GM12878 (cell line): ENCODE measurements at regions not wholly inside any gene's neighbourhood (a gene's known extent, or its start where the extent isn't known, plus 50 kb on each side); places are given as distances from the start of the nearest gene placed in this dataset.

Experiments
- ATAC-seq: fragments of 200-7000 bp; cut with Tn5 transposase; 3 replicates; pipeline ENCODE4 v1.9.1; 2020; ENCODE audit warnings: mild to moderate bottlenecking, moderate library complexity
- BruUV-seq: library from RNA; stranded (reverse); fragments of 400-500 nt; replicated peaks from 2 replicates; lab custom pipeline; 2021; lab: Mats Ljungman, UMichigan
- CTCF ChIA-PET: fragments of 300-600 bp; sonication (Branson Sonifier 250); formaldehyde crosslinking; extraction: SDS; loops from one replicate; lab custom pipeline; 2021; ENCODE audit warnings: inconsistent platforms; lab: Yijun Ruan, JAX
- POLR2A ChIA-PET: fragments of 350-600 bp; formaldehyde crosslinking; extraction: SDS; loops from one replicate; lab custom pipeline; 2021; ENCODE audit warnings: inconsistent platforms; lab: Charles Lee
- RAD21 ChIA-PET: fragments of 300-600 bp; sonication (Branson Sonifier 250); formaldehyde crosslinking; loops from one replicate; lab custom pipeline; 2023; ENCODE audit warnings: antibody characterized with exemption; ENCODE audit not compliant: unreplicated experiment; lab: Charles Lee
- SMC1A ChIA-PET: fragments of 300-600 bp; sonication (Branson Sonifier 250); formaldehyde crosslinking; loops from one replicate; lab custom pipeline; 2023; ENCODE audit not compliant: unreplicated experiment, uncharacterized antibody; lab: Charles Lee
- DNase-seq: peaks from one replicate; pipeline ENCODE4 v3.0.0-alpha.2; 2011; ENCODE audit warnings: low read depth, low spot score
- FAIRE-seq: peaks from 3 replicates; lab custom pipeline; 2011; peaks lifted over from hg19 to GRCh38; lab: Jason Lieb, UNC
- H2AFZ ChIP-seq: 2 replicates; pipeline ENCODE4 v1.6.0; 2011; ENCODE audit warnings: low read depth, low read length, control low read depth; ENCODE audit not compliant: control insufficient read depth
- H3K27ac ChIP-seq: 2 replicates; pipeline ENCODE4 v1.5.1; 2011; ENCODE audit warnings: control low read depth; ENCODE audit not compliant: control insufficient read depth, insufficient read depth
- H3K27me3 ChIP-seq, 2 experiments: replicated peaks in 1 of 2; 2 replicates each; pipeline versions ENCODE4 v1.6.0 to v1.6.1; 2011; ENCODE audit warnings: low read length in 1 of 2; ENCODE audit not compliant: control insufficient read depth in 2 of 2, insufficient read depth in 2 of 2
- H3K36me3 ChIP-seq, 2 experiments: 2 replicates each; pipeline ENCODE4 v1.5.1; 2011; ENCODE audit warnings: low read length in 1 of 2; ENCODE audit not compliant: control insufficient read depth in 2 of 2, insufficient read depth in 2 of 2
- H3K4me1 ChIP-seq: 2 replicates; pipeline ENCODE4 v1.6.1; 2011; ENCODE audit warnings: mild to moderate bottlenecking, low read length, moderate library complexity, mixed read lengths; ENCODE audit not compliant: control insufficient read depth, insufficient read depth
- H3K4me2 ChIP-seq: 2 replicates; pipeline ENCODE4 v1.6.0; 2011; ENCODE audit warnings: control low read depth; ENCODE audit not compliant: control insufficient read depth, insufficient read depth
- H3K4me3 ChIP-seq: fragments of 200-600 bp; sonication (generic); 2 replicates; pipeline ENCODE4 v1.5.1; 2016
- H3K79me2 ChIP-seq: 2 replicates; pipeline ENCODE4 v1.6.0; 2011; ENCODE audit warnings: low read length; ENCODE audit not compliant: control insufficient read depth, insufficient read depth
- H3K9ac ChIP-seq: 2 replicates; pipeline ENCODE4 v1.8.0; 2011; ENCODE audit warnings: low read length, control low read depth, mixed read lengths; ENCODE audit not compliant: control insufficient read depth, insufficient read depth
- H3K9me3 ChIP-seq: replicated peaks from 3 replicates; pipeline ENCODE4 v1.5.1; 2011; ENCODE audit warnings: mild to moderate bottlenecking, low read length; ENCODE audit not compliant: control insufficient read depth, insufficient read depth
- H4K20me1 ChIP-seq: 2 replicates; pipeline ENCODE4 v1.6.0; 2011; ENCODE audit not compliant: control insufficient read depth, insufficient read depth
- BCL3 ChIP-seq: IDR thresholded peaks from 2 replicates; pipeline ENCODE4 v1.6.1; 2011; ENCODE audit warnings: borderline replicate concordance, low read depth, mild to moderate bottlenecking, moderate library complexity, low read length; ENCODE audit not compliant: insufficient read depth, poor library complexity, severe bottlenecking
- HSF1 ChIP-seq: fragments of 150-350 bp; IDR thresholded peaks from 2 replicates; pipeline ENCODE4 v1.6.1; 2014; ENCODE audit warnings: mild to moderate bottlenecking, low read depth, low read length
- IRF4 ChIP-seq: IDR thresholded peaks from 2 replicates; pipeline ENCODE4 v1.6.1; 2011; ENCODE audit warnings: low read depth, low read length
- POU2F2 ChIP-seq: IDR thresholded peaks from 3 replicates; pipeline ENCODE4 v1.6.1; 2011; ENCODE audit warnings: low read depth, mild to moderate bottlenecking, low read length, borderline replicate concordance
- RCOR1 ChIP-seq: conservative IDR thresholded peaks from 2 replicates; pipeline ENCODE4 v1.6.1; 2012; ENCODE audit warnings: low read depth, low read length, improper control_type of control experiment
- ZNF687 ChIP-seq: fragments of 450-650 bp; IDR thresholded peaks from 2 replicates; pipeline ENCODE4 v1.6.1; 2017; ENCODE audit warnings: mild to moderate bottlenecking, moderate library complexity
- WGBS: methylation state at CpG from one replicate; pipeline ENCODE4 v1.1.6; 2016; ENCODE audit warnings: low lambda C conversion rate; ENCODE audit not compliant: insufficient replicate concordance, insufficient coverage; ENCODE audit errors: missing lambda C conversion rate; 5-methylcytosine and 5-hydroxymethylcytosine counted together
- in situ Hi-C: fragments of 300-500 bp; cut with MboI; formaldehyde crosslinking; loops from 9 replicates; pipeline ENCODE4 v1.14.3; 2018; ENCODE audit warnings: mixed read lengths
- intact Hi-C: fragments of 100-400 bp; cut with micrococcal nuclease; formaldehyde crosslinking; loops from one replicate; pipeline ENCODE4 v1.14.2; 2022; ENCODE audit not compliant: unreplicated experiment
- TF ChIP-seq, protein P1 (sequence below): fragments of 450-650 bp; IDR thresholded peaks from 2 replicates; pipeline ENCODE4 v1.6.1; 2017; ENCODE audit warnings: mild to moderate bottlenecking, low read depth, inconsistent platforms; ENCODE audit not compliant: poor library complexity, severe bottlenecking
- TF ChIP-seq, protein P2 (sequence below): IDR thresholded peaks from 2 replicates; pipeline ENCODE4 v1.6.1; 2012; ENCODE audit warnings: low read length, inconsistent platforms

DNA sequence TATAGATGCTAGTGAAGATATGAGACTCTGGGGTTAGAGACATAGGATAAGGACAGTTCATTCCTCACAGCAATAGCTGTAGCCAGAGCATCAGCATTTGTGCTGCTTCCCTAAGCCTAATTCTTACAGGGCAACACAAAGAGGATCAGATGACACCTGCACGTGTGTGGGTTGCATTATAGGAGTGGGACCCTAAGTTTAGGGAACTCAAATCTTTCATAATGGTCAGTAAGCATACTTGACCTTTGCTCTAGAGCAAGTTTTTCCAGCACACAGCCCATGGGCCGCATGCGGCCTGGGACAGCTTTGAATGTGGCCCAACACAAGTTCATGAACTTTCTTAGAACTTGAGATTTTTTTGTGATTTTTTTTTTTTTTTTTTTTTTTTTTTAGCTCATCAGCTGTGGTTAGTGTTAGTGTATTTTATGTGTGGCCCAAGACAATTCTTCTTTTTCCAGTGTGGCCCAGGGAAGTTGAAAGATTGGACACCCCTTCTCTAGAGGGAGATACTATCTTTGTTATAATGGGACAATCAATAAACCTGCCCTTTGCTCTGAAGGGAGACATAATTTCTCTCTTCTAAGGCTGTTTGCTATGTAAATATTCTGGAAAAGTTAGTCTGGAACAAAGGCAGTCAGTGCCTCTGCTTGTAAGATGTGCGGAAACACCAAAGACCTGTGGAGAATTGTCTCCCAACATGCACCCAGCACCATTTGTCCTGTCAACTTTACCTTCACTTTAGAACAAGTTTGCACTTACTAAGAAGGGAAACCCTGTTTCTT is 650.2 kb downstream of the ZNF674 start (continued):
- TF ChIP-seq ZNF687 (no peak), HSF1 (no peak)

DNA sequence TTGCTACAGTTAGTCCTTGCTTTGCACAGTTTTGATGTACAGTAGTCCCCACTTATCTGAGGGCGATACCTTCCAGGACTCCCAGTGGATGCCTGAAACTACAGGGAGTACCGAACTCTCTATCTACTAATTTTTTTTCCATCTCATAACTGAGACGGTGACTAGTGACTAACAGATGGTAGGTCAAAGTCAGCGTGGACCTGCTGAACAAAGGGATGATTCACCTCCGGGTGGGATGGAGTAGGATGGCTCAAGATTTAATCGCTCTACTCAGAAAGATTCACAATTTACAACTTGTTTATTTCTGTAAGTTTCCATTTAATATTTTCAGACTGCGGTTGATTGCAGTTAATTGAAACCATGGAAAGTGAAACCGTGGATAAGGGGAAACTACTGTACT is 655.8 kb downstream of the ZNF674 start:
- FAIRE-seq: no peak
- Histone ChIP-seq H3K4me2 (no peak overlapping the region), H3K9me3 (no peaks in the 10 kb centered on the region), H3K36me3 (no peaks in the 10 kb centered on the region), H3K9ac (no peak overlapping the region), H3K27me3 (no peaks in the 10 kb centered on the region), H3K4me3 (no peak overlapping the region), H2AFZ (no peak overlapping the region), H4K20me1 (no peaks in the 10 kb centered on the region), H3K4me1 (no peaks in the 10 kb centered on the region), H3K79me2 (no peaks in the 10 kb centered on the region), H3K27ac (no peak overlapping the region)
- ChIA-PET RAD21 (no interaction called here), CTCF (no interaction called here), POLR2A (no interaction called here), SMC1A (no interaction called here)
- ATAC-seq: no peak
- BruUV-seq: no TSS peak
- in situ Hi-C loops (no loop called here), intact Hi-C loops (no loop called here)
- 58% methylated on average over 8 of the region's 8 CpGs for WGBS
- DNase-seq: no peak
- TF ChIP-seq RCOR1 (no peak), IRF4 (no peak), POU2F2 (no peak), BCL3 (no peak)
- TF ChIP-seq, protein P1, sequence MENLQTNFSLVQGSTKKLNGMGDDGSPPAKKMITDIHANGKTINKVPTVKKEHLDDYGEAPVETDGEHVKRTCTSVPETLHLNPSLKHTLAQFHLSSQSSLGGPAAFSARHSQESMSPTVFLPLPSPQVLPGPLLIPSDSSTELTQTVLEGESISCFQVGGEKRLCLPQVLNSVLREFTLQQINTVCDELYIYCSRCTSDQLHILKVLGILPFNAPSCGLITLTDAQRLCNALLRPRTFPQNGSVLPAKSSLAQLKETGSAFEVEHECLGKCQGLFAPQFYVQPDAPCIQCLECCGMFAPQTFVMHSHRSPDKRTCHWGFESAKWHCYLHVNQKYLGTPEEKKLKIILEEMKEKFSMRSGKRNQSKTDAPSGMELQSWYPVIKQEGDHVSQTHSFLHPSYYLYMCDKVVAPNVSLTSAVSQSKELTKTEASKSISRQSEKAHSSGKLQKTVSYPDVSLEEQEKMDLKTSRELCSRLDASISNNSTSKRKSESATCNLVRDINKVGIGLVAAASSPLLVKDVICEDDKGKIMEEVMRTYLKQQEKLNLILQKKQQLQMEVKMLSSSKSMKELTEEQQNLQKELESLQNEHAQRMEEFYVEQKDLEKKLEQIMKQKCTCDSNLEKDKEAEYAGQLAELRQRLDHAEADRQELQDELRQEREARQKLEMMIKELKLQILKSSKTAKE: no peak
- TF ChIP-seq, protein P2, sequence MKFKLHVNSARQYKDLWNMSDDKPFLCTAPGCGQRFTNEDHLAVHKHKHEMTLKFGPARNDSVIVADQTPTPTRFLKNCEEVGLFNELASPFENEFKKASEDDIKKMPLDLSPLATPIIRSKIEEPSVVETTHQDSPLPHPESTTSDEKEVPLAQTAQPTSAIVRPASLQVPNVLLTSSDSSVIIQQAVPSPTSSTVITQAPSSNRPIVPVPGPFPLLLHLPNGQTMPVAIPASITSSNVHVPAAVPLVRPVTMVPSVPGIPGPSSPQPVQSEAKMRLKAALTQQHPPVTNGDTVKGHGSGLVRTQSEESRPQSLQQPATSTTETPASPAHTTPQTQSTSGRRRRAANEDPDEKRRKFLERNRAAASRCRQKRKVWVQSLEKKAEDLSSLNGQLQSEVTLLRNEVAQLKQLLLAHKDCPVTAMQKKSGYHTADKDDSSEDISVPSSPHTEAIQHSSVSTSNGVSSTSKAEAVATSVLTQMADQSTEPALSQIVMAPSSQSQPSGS: no peak
